Neural cell (in vitro differentiated cells): ENCODE measurements at regions not wholly inside any gene's neighbourhood (a gene's known extent, or its start where the extent isn't known, plus 50 kb on each side); places are given as distances from the start of the nearest gene placed in this dataset.
"Not testable (repeated sequence)": the region's sequence is repeated elsewhere in the genome, so short reads cannot be mapped to it uniquely, and the experiment has no call there.

ENCODE experiments used
- EP300 ChIP-seq: fragments of 450-650 bp; conservative IDR thresholded peaks from 2 replicates; pipeline ENCODE4 v1.6.1; 2014; ENCODE audit warnings: antibody characterized with exemption, mild to moderate bottlenecking, moderate library complexity; ENCODE audit not compliant: poor library complexity, severe bottlenecking
- EZH2 ChIP-seq: fragments of 200-600, 300-800 bp; shearing (Covaris generic), sonication (generic); IDR thresholded peaks from 2 replicates; pipeline ENCODE4 v1.6.1; 2014; ENCODE audit warnings: antibody characterized with exemption, low read length, borderline replicate concordance, mild to moderate bottlenecking; ENCODE audit not compliant: insufficient read depth, poor library complexity, severe bottlenecking
- MXI1 ChIP-seq: fragments of 450-650 bp; conservative IDR thresholded peaks from 2 replicates; pipeline ENCODE4 v1.6.1; 2014; ENCODE audit warnings: antibody characterized with exemption, mild to moderate bottlenecking; ENCODE audit not compliant: poor library complexity, severe bottlenecking
- POLR2AphosphoS5 ChIP-seq: IDR thresholded peaks from 2 replicates; pipeline ENCODE4 v1.6.1; 2012
- RAD21 ChIP-seq: fragments of 450-650 bp; conservative IDR thresholded peaks from 2 replicates; pipeline ENCODE4 v1.6.1; 2014; ENCODE audit warnings: antibody characterized with exemption, mild to moderate bottlenecking, moderate library complexity
- TAF1 ChIP-seq: IDR thresholded peaks from 2 replicates; pipeline ENCODE4 v1.6.1; 2012; ENCODE audit warnings: low read depth
- TF ChIP-seq, protein P1 (sequence below): fragments of 450-650 bp; IDR thresholded peaks from 2 replicates; pipeline ENCODE4 v1.5.1; 2014; ENCODE audit warnings: antibody characterized with exemption, mild to moderate bottlenecking, moderate library complexity; ENCODE audit not compliant: poor library complexity, severe bottlenecking
- TF ChIP-seq, protein P2 (sequence below): IDR thresholded peaks from 2 replicates; pipeline ENCODE4 v1.6.1; 2012; ENCODE audit warnings: borderline replicate concordance

DNA sequence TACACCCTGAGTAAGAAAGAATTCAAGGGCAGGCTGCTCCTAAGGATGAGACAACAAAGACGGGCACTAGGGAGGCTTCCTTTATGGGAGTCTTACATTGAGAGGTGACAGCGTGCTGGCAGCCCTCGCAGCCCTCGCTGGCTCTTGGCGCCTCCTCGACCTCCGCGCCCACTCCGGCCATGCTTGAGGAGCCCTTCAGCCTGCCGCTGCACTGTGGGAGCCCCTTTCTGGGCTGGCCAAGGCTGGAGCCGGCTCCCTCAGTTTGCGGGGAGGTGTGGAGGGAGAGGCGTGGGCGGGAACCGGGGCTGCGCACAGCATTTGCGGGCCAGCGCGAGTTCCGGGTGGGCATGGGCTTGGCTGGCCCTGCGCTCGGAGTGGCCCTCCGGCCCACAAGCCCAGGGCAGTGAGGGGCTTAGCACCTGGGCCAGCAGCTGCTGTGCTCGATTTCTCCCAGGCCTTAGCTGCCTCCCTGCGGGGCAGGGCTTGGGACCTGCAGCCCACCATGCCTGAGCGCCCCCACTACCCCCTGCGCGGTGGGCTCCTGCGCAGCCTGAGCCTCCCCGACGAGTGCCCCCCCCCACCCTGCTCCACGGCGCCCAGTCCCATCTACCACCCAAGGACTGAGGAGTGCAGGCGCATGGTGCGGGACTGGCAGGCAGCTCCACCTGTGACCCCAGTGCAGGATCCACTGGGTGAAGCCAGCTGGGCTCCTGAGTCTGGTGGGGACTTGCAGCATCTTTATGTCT is 75.3 kb downstream of the BARX1 start:
- TF ChIP-seq, protein P1, sequence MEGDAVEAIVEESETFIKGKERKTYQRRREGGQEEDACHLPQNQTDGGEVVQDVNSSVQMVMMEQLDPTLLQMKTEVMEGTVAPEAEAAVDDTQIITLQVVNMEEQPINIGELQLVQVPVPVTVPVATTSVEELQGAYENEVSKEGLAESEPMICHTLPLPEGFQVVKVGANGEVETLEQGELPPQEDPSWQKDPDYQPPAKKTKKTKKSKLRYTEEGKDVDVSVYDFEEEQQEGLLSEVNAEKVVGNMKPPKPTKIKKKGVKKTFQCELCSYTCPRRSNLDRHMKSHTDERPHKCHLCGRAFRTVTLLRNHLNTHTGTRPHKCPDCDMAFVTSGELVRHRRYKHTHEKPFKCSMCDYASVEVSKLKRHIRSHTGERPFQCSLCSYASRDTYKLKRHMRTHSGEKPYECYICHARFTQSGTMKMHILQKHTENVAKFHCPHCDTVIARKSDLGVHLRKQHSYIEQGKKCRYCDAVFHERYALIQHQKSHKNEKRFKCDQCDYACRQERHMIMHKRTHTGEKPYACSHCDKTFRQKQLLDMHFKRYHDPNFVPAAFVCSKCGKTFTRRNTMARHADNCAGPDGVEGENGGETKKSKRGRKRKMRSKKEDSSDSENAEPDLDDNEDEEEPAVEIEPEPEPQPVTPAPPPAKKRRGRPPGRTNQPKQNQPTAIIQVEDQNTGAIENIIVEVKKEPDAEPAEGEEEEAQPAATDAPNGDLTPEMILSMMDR = not testable (repeated sequence)
- TF ChIP-seq EP300, TAF1, MXI1, RAD21, POLR2AphosphoS5, EZH2: not testable (repeated sequence)
- TF ChIP-seq, protein P2, sequence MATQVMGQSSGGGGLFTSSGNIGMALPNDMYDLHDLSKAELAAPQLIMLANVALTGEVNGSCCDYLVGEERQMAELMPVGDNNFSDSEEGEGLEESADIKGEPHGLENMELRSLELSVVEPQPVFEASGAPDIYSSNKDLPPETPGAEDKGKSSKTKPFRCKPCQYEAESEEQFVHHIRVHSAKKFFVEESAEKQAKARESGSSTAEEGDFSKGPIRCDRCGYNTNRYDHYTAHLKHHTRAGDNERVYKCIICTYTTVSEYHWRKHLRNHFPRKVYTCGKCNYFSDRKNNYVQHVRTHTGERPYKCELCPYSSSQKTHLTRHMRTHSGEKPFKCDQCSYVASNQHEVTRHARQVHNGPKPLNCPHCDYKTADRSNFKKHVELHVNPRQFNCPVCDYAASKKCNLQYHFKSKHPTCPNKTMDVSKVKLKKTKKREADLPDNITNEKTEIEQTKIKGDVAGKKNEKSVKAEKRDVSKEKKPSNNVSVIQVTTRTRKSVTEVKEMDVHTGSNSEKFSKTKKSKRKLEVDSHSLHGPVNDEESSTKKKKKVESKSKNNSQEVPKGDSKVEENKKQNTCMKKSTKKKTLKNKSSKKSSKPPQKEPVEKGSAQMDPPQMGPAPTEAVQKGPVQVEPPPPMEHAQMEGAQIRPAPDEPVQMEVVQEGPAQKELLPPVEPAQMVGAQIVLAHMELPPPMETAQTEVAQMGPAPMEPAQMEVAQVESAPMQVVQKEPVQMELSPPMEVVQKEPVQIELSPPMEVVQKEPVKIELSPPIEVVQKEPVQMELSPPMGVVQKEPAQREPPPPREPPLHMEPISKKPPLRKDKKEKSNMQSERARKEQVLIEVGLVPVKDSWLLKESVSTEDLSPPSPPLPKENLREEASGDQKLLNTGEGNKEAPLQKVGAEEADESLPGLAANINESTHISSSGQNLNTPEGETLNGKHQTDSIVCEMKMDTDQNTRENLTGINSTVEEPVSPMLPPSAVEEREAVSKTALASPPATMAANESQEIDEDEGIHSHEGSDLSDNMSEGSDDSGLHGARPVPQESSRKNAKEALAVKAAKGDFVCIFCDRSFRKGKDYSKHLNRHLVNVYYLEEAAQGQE = not testable (repeated sequence)
